Endothelial cell of umbilical vein (primary cell): ENCODE measurements at regions not wholly inside any gene's neighbourhood (a gene's known extent, or its start where the extent isn't known, plus 50 kb on each side); places are given as distances from the start of the nearest gene placed in this dataset.

Experiments
- CTCF ChIP-seq, 2 donors: IDR thresholded peaks; 1 replicate in 1 of 2; 2 replicates in 1 of 2; pipeline ENCODE4 v1.5.1; 2011; ENCODE audit warnings: low read length in 2 of 2, mild to moderate bottlenecking in 2 of 2, moderate library complexity in 2 of 2, control low read depth in 1 of 2, inconsistent platforms in 1 of 2, low read depth in 1 of 2; ENCODE audit not compliant: insufficient read depth in 1 of 2; ENCODE audit errors: extremely low read depth in 1 of 2
- EZH2 ChIP-seq: IDR thresholded peaks from 2 replicates; pipeline ENCODE4 v1.6.1; 2012; ENCODE audit warnings: borderline replicate concordance, low read depth, mild to moderate bottlenecking, moderate library complexity, low read length, inconsistent platforms; ENCODE audit not compliant: severe bottlenecking
- GATA2 ChIP-seq: IDR thresholded peaks from 2 replicates; pipeline ENCODE4 v1.7.0; 2011; ENCODE audit warnings: low read depth, mild to moderate bottlenecking, moderate library complexity, mixed read lengths, low read length; ENCODE audit not compliant: insufficient read length, insufficient read depth
- POLR2A ChIP-seq: IDR thresholded peaks from 2 replicates; pipeline ENCODE4 v1.6.1; 2012; ENCODE audit warnings: low read depth, mild to moderate bottlenecking, control low read depth, low read length
- POLR2AphosphoS5 ChIP-seq: IDR thresholded peaks from 2 replicates; pipeline ENCODE4 v1.6.1; 2012; ENCODE audit warnings: low read depth, mild to moderate bottlenecking, control low read depth, low read length, moderate library complexity; ENCODE audit not compliant: insufficient read depth

- TF ChIP-seq CTCF (IDR thresholded peaks at IDR 0.05; ENCODE audit: extremely low read depth in 1 of 2, insufficient read depth in 1 of 2, low read depth in 1 of 2, low read length in 2 of 2) (no peak), EZH2 (no peak), POLR2A (no peak), POLR2AphosphoS5 (no peak), GATA2 (no peak)
Measured at GRCh38 chr6:100184473-100184872, 190.4 kb upstream of the MCHR2 start.
